Lower lobe of right lung (tissue), 2 donors: ENCODE measurements at regions not wholly inside any gene's neighbourhood (a gene's known extent, or its start where the extent isn't known, plus 50 kb on each side); places are given as distances from the start of the nearest gene placed in this dataset.

Experiments used
- ATAC-seq, 2 donors: fragments of 200-7000 bp; cut with Tn5 transposase; one replicate each; pipeline ENCODE4 v1.9.1; 2020 to 2022; ENCODE audit warnings: mild to moderate bottlenecking in 2 of 2, moderate library complexity in 2 of 2
- DNase-seq: peaks from one replicate; pipeline ENCODE4 v3.0.0-alpha.2; 2020
- H3K27ac ChIP-seq: fragments of 200-600 bp; one replicate; pipeline ENCODE4 v1.8.0; 2022
- H3K27me3 ChIP-seq: fragments of 200-600 bp; one replicate; pipeline ENCODE4 v1.8.0; 2022; ENCODE audit warnings: low read depth
- H3K36me3 ChIP-seq: fragments of 200-600 bp; one replicate; pipeline ENCODE4 v1.8.0; 2022; ENCODE audit warnings: mild to moderate bottlenecking
- H3K4me1 ChIP-seq: fragments of 200-600 bp; one replicate; pipeline ENCODE4 v1.8.0; 2022
- H3K4me3 ChIP-seq: fragments of 200-600 bp; one replicate; pipeline ENCODE4 v1.8.0; 2022; ENCODE audit warnings: mild to moderate bottlenecking
- H3K9me3 ChIP-seq: fragments of 200-600 bp; one replicate; pipeline ENCODE4 v1.8.0; 2022
- intact Hi-C: fragments of 100-400 bp; cut with DNase I; formaldehyde crosslinking; loops from one replicate; pipeline ENCODE4 v1.11.0; 2022
- TF ChIP-seq, protein P1 (sequence below): fragments of 200-600 bp; IDR thresholded peaks from one replicate; pipeline ENCODE4 v1.8.0; 2022; ENCODE audit warnings: antibody characterized with exemption, mild to moderate bottlenecking
- donor health status: DM: no; HTN: yes; CAD: no; lungs with severe emphysema.

DNA sequence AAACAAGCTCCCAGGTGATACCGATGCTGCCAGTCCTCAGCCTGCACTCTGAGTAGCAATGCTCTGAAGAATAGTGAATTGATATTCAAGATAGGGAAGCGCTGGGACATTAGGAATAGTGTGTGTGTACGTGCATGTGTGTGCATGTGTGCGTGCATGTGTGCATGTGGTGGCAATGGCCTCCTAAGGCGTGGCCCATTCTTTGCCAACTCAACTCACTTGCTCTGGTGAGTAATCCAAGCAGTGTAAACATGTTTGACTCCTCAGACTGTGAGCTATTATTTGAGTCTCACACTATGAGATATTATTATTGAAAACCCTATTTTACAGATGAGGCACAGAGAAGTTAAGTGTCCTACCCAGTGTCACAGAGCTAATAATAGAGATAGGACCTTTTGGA is 186.6 kb downstream of the RAB11FIP2 start:
- no peak for ATAC-seq
- Histone ChIP-seq H3K4me1 (no peaks in the 10 kb centered on the region), H3K4me3 (no peak overlapping the region), H3K27ac (no peak overlapping the region), H3K36me3 (no peaks in the 10 kb centered on the region), H3K9me3 (peaks cover 7% of the 10 kb centered on the region), H3K27me3 (no peaks in the 10 kb centered on the region)
- intact Hi-C loops = no loop called here
- no peak for DNase-seq
- TF ChIP-seq, protein P1, sequence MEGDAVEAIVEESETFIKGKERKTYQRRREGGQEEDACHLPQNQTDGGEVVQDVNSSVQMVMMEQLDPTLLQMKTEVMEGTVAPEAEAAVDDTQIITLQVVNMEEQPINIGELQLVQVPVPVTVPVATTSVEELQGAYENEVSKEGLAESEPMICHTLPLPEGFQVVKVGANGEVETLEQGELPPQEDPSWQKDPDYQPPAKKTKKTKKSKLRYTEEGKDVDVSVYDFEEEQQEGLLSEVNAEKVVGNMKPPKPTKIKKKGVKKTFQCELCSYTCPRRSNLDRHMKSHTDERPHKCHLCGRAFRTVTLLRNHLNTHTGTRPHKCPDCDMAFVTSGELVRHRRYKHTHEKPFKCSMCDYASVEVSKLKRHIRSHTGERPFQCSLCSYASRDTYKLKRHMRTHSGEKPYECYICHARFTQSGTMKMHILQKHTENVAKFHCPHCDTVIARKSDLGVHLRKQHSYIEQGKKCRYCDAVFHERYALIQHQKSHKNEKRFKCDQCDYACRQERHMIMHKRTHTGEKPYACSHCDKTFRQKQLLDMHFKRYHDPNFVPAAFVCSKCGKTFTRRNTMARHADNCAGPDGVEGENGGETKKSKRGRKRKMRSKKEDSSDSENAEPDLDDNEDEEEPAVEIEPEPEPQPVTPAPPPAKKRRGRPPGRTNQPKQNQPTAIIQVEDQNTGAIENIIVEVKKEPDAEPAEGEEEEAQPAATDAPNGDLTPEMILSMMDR = no peak

DNA sequence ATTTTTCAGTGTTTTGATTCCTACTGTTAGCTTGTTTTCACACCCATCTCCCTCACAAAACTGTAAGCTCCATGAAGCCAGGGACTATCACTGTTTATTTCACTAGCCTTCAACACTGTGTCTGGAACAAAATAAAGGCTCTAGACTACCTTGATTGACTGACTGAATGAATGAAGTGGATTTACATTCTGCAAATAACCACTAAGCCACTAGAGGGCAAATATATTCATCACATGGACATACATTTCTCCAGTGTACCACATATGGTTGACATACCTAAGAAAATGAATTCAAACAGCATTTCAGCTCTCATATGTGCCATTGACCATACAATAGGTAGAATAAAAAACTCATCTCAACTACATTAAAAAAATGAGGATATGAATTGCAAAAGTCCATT is 185.9 kb downstream of the RAB11FIP2 start:
- intact Hi-C loops = no loop called here
- Histone ChIP-seq H3K36me3 (no peaks in the 10 kb centered on the region), H3K27me3 (no peaks in the 10 kb centered on the region), H3K27ac (no peak overlapping the region), H3K4me1 (no peaks in the 10 kb centered on the region), H3K4me3 (no peak overlapping the region), H3K9me3 (peaks cover 3% of the 10 kb centered on the region)
- ATAC-seq (no peak), DNase-seq (no peak)
- TF ChIP-seq, protein P1 = no peak

DNA sequence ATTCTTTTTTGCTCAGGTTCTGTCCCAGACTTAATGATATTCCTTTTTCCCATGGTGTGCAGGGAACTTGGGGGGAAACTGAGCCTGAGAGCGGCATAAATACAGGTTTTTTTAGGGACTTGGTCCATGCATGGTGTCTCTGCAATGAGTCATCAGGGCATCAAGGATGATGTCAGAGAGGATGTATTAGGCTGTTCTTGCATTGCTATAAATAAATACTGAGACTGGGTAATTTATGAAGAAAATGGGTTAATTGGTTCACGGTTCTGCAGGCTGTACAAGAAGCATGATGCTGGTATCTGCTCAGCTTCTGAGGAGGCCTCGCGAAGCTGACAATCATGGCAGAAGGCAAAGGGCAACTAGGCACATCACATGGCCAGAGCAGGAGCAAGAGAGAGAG is 185.4 kb downstream of the RAB11FIP2 start:
- Histone ChIP-seq H3K27ac (no peak overlapping the region), H3K9me3 (no peaks in the 10 kb centered on the region), H3K27me3 (no peaks in the 10 kb centered on the region), H3K36me3 (no peaks in the 10 kb centered on the region), H3K4me1 (no peaks in the 10 kb centered on the region), H3K4me3 (no peak overlapping the region)
- TF ChIP-seq, protein P1 = no peak
- ATAC-seq (no peak), DNase-seq (no peak)
- intact Hi-C loops = no loop called here

DNA sequence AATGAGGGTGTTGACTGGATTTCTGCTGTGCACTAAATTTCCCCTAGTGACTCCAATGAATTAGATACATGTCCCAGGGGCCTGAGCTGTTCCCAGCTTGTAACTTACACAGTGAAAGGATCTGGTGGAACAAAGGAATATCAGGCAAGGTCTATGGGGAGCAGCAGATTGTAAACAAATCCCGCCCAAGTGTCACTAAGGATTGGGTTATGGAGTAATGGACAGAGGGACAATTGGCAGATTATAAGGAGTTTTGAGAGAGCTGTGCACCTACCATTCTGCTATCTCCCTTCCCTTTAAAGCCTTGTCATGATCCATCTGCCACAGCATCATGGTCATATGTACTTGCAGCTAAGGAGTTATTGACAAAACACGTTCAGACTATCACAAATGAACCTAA is 183.0 kb downstream of the RAB11FIP2 start:
- no peaks in the 10 kb centered on the region for H3K4me1 ChIP-seq
- DNase-seq (no peak), ATAC-seq (no peak)
- intact Hi-C loops = no loop called here
- no peak overlapping the region for H3K27ac ChIP-seq
- TF ChIP-seq, protein P1 = no peak
- H3K4me3 ChIP-seq = no peak overlapping the region
- no peaks in the 10 kb centered on the region for H3K9me3 ChIP-seq
- H3K36me3 ChIP-seq = no peaks in the 10 kb centered on the region
- H3K27me3 ChIP-seq = no peaks in the 10 kb centered on the region

DNA sequence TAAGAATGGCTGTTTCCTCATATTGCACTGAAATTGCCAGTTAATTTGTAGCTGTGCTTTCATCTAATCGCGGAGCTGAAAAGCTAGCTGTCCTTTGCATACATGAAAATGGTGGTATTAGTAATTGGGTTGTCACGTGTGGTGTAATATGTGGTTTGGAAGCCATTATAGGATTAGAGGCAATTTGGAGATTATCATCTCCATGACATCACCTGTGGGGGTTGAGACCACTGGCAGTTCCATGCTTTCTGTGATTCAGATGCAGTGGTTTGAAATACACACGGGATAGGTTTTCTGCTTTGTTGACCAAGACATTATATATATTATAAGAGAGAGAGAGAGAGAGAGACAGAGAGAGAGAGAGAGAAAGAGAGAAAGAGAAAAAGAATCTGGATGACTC is 180.8 kb downstream of the RAB11FIP2 start:
- Histone ChIP-seq H3K9me3 (no peaks in the 10 kb centered on the region), H3K27ac (no peak overlapping the region), H3K36me3 (no peaks in the 10 kb centered on the region), H3K4me3 (no peak overlapping the region), H3K4me1 (no peaks in the 10 kb centered on the region), H3K27me3 (no peaks in the 10 kb centered on the region)
- ATAC-seq (no peak), DNase-seq (no peak)
- intact Hi-C loops = no loop called here
- TF ChIP-seq, protein P1 = no peak

DNA sequence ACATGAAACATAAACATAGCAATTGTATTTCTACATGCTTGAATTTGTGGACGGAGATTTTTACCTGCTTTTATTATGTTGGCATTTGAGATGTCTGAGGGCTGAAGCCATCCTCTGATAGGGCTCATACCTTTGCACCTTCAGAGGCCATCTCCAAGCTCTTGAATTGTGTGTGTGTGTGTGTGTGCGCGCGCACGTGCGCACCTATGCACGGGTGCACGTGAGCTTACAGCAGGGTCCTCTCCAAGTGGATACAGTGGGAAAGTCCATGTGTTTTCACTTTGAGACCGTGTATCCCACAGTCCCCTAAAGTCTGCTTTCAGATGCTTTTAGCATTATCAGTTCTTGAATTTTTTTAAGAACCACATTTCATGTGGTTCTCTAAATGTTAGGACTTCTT is 178.6 kb downstream of the RAB11FIP2 start:
- Histone ChIP-seq H3K4me1 (no peaks in the 10 kb centered on the region), H3K36me3 (no peaks in the 10 kb centered on the region), H3K27ac (no peak overlapping the region), H3K9me3 (no peaks in the 10 kb centered on the region), H3K4me3 (no peak overlapping the region), H3K27me3 (no peaks in the 10 kb centered on the region)
- TF ChIP-seq, protein P1 = no peak
- intact Hi-C loops = no loop called here
- DNase-seq = no peak
- ATAC-seq = no peak
